ENCODE measurements at regions not wholly inside any gene's neighbourhood (a gene's known extent, or its start where the extent isn't known, plus 50 kb on each side); places are given as distances from the start of the nearest gene placed in this dataset.

GRCh38 chr11:97902828-97903227 lies 1117.9 kb upstream of the CNTN5 start:
- H3K27ac Mint-ChIP-seq: no peak overlapping the region
- H3K27me3 Mint-ChIP-seq (ENCODE audit: insufficient read depth, low read depth, poor library complexity): no peaks in the 10 kb centered on the region
- H2AFZ ChIP-seq: no peak overlapping the region
- no peak overlapping the region for H3K4me3 ChIP-seq
- H3K9me3 Mint-ChIP-seq: no peaks in the 10 kb centered on the region
- H3K27ac ChIP-seq (ENCODE audit: low read depth): no peak overlapping the region
- no peak for ATAC-seq
- H3K27me3 ChIP-seq (ENCODE audit: insufficient read depth): no peaks in the 10 kb centered on the region
- no peaks in the 10 kb centered on the region for H3F3A ChIP-seq (replicated peaks; ENCODE audit: low read depth)
- H3K4me3 Mint-ChIP-seq: no peak overlapping the region
- DNase-seq (ENCODE audit: low spot score): no peak
- TF ChIP-seq ZNF114 (CRISPR knock-in tag; IDR thresholded peaks at IDR 0.05) (no peak), CREB1 (CRISPR knock-in tag; IDR thresholded peaks at IDR 0.05; ENCODE audit: low read depth) (no peak)
- H3K4me2 ChIP-seq: no peak overlapping the region
- no peaks in the 10 kb centered on the region for H3K9me2 ChIP-seq (ENCODE audit: insufficient read depth)
- H3K36me3 Mint-ChIP-seq (ENCODE audit: low read depth): no peaks in the 10 kb centered on the region
- H3K4me1 ChIP-seq (ENCODE audit: insufficient read depth): no peaks in the 10 kb centered on the region
- H3K79me2 ChIP-seq (replicated peaks; ENCODE audit: insufficient read depth): no peaks in the 10 kb centered on the region
- peaks cover 5% of the 10 kb centered on the region for H3K4me1 Mint-ChIP-seq
- H4K20me1 ChIP-seq (replicated peaks; ENCODE audit: insufficient read depth): no peaks in the 10 kb centered on the region
- no peaks in the 10 kb centered on the region for H3K36me3 ChIP-seq (ENCODE audit: insufficient read depth)

DNA sequence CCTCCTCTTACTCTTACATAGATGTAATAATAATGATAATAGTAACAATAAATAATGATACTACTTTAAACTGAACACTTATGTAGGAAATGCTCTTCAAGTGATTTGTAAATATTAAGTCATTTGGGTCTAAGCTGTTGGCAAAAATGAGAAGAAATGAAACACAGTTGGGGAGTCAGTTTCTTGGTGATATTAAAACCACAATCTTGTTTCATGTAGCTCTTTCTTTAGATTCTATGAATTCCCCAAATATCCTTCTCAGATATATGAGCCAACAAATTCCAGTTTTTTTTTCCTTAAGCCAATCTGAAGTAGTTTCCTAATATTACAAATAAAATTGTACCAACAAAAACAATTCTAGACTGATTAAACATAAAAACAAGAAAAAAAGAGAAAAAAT lies 1115.6 kb upstream of the CNTN5 start:
- no peaks in the 10 kb centered on the region for H3K27me3 Mint-ChIP-seq (ENCODE audit: insufficient read depth, low read depth, poor library complexity)
- H3K79me2 ChIP-seq (replicated peaks; ENCODE audit: insufficient read depth): no peaks in the 10 kb centered on the region
- no peaks in the 10 kb centered on the region for H3K36me3 ChIP-seq (ENCODE audit: insufficient read depth)
- no peak for ATAC-seq
- no peak overlapping the region for H3K4me3 ChIP-seq
- no peaks in the 10 kb centered on the region for H3K9me2 ChIP-seq (ENCODE audit: insufficient read depth)
- no peaks in the 10 kb centered on the region for H3K4me1 ChIP-seq (ENCODE audit: insufficient read depth)
- no peak overlapping the region for H2AFZ ChIP-seq
- H3K27ac Mint-ChIP-seq: no peak overlapping the region; the same call in 1 of the 2 replicates
- H3K27me3 ChIP-seq (ENCODE audit: insufficient read depth): no peaks in the 10 kb centered on the region
- H3F3A ChIP-seq (replicated peaks; ENCODE audit: low read depth): no peaks in the 10 kb centered on the region
- H3K27ac ChIP-seq (ENCODE audit: low read depth): no peak overlapping the region
- no peaks in the 10 kb centered on the region for H3K36me3 Mint-ChIP-seq (ENCODE audit: low read depth)
- H3K4me2 ChIP-seq: no peak overlapping the region
- no peaks in the 10 kb centered on the region for H3K9me3 Mint-ChIP-seq
- H3K4me3 Mint-ChIP-seq: no peak overlapping the region
- peaks cover 5% of the 10 kb centered on the region for H3K4me1 Mint-ChIP-seq
- DNase-seq (ENCODE audit: low spot score): no peak
- H4K20me1 ChIP-seq (replicated peaks; ENCODE audit: insufficient read depth): no peaks in the 10 kb centered on the region
- TF ChIP-seq, protein P1, sequence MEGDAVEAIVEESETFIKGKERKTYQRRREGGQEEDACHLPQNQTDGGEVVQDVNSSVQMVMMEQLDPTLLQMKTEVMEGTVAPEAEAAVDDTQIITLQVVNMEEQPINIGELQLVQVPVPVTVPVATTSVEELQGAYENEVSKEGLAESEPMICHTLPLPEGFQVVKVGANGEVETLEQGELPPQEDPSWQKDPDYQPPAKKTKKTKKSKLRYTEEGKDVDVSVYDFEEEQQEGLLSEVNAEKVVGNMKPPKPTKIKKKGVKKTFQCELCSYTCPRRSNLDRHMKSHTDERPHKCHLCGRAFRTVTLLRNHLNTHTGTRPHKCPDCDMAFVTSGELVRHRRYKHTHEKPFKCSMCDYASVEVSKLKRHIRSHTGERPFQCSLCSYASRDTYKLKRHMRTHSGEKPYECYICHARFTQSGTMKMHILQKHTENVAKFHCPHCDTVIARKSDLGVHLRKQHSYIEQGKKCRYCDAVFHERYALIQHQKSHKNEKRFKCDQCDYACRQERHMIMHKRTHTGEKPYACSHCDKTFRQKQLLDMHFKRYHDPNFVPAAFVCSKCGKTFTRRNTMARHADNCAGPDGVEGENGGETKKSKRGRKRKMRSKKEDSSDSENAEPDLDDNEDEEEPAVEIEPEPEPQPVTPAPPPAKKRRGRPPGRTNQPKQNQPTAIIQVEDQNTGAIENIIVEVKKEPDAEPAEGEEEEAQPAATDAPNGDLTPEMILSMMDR (conservative IDR thresholded peaks at IDR 0.05; ENCODE audit: low read depth in 2 of 2): no peak
- no peak for TF ChIP-seq EZH2phosphoT487 (IDR thresholded peaks at IDR 0.05; ENCODE audit: unreplicated experiment)
- TF ChIP-seq POLR2AphosphoS5 (IDR thresholded peaks at IDR 0.05; ENCODE audit: low read depth): no peak
- TF ChIP-seq JUNB (IDR thresholded peaks at IDR 0.05; ENCODE audit: unreplicated experiment): no peak
- no peak for TF ChIP-seq REST (IDR thresholded peaks at IDR 0.05; ENCODE audit: unreplicated experiment)
- TF ChIP-seq ZNF331 (CRISPR knock-in tag; IDR thresholded peaks at IDR 0.05; ENCODE audit: low read depth): no peak
- TF ChIP-seq STAT1 (IDR thresholded peaks at IDR 0.05; ENCODE audit: unreplicated experiment): no peak
- no peak for TF ChIP-seq CREB1 (CRISPR knock-in tag; IDR thresholded peaks at IDR 0.05; ENCODE audit: low read depth)
- no peak for TF ChIP-seq NANOG (IDR thresholded peaks at IDR 0.05; ENCODE audit: borderline replicate concordance)
- TF ChIP-seq EZH2 (IDR thresholded peaks at IDR 0.05; ENCODE audit: low read depth, unreplicated experiment): no peak
- TF ChIP-seq ETS1 (IDR thresholded peaks at IDR 0.05): no peak

Measured in GM23338 (cell line).